GM23338 (cell line): ENCODE measurements at regions not wholly inside any gene's neighbourhood (a gene's known extent, or its start where the extent isn't known, plus 50 kb on each side); places are given as distances from the start of the nearest gene placed in this dataset.

Experiments used
- ATAC-seq: fragments of 200-7000 bp; cut with Tn5 transposase; 3 replicates; pipeline ENCODE4 v1.9.1; 2020
- DNase-seq: peaks from one replicate; pipeline ENCODE4 v3.0.0-alpha.2; 2015; ENCODE audit warnings: low spot score
- H2AFZ ChIP-seq: fragments of 200-600 bp; sonication (generic); 2 replicates; pipeline ENCODE4 v1.8.0; 2016; ENCODE audit warnings: antibody characterized with exemption, mild to moderate bottlenecking, moderate library complexity
- H3F3A ChIP-seq: fragments of 200-600 bp; sonication (generic); replicated peaks from 2 replicates; pipeline ENCODE4 v1.8.0; 2017; ENCODE audit warnings: antibody characterized with exemption, mixed run types, low read depth
- H3K27ac ChIP-seq: fragments of 200-600 bp; sonication (generic); 2 replicates; pipeline ENCODE4 v1.6.1; 2016; ENCODE audit warnings: low read depth
- H3K27me3 ChIP-seq: fragments of 200-600 bp; sonication (generic); 2 replicates; pipeline ENCODE4 v1.8.0; 2016; ENCODE audit warnings: mild to moderate bottlenecking, mixed run types, moderate library complexity; ENCODE audit not compliant: insufficient read depth
- H3K36me3 ChIP-seq: fragments of 200-600 bp; sonication (generic); 2 replicates; pipeline ENCODE4 v1.8.0; 2016; ENCODE audit warnings: mild to moderate bottlenecking; ENCODE audit not compliant: insufficient read depth
- H3K4me1 ChIP-seq: fragments of 200-600 bp; sonication (generic); 2 replicates; pipeline ENCODE4 v1.8.0; 2016; ENCODE audit warnings: mild to moderate bottlenecking, moderate library complexity; ENCODE audit not compliant: insufficient read depth
- H3K4me2 ChIP-seq: fragments of 200-600 bp; sonication (generic); 2 replicates; pipeline ENCODE4 v1.7.1; 2017; ENCODE audit warnings: mixed run types
- H3K4me3 ChIP-seq: fragments of 200-600 bp; sonication (generic); 2 replicates; pipeline ENCODE4 v1.6.1; 2016; ENCODE audit warnings: mixed run types
- H3K79me2 ChIP-seq: fragments of 200-600 bp; sonication (generic); replicated peaks from 2 replicates; pipeline ENCODE4 v1.8.0; 2017; ENCODE audit warnings: mild to moderate bottlenecking; ENCODE audit not compliant: insufficient read depth
- H3K9me2 ChIP-seq: fragments of 200-600 bp; sonication (generic); 2 replicates; pipeline ENCODE4 v1.8.0; 2017; ENCODE audit not compliant: insufficient read depth
- H4K20me1 ChIP-seq: fragments of 200-600 bp; sonication (generic); replicated peaks from 2 replicates; pipeline ENCODE4 v1.8.0; 2017; ENCODE audit warnings: mild to moderate bottlenecking; ENCODE audit not compliant: insufficient read depth
- H3K27ac Mint-ChIP-seq: 2 replicates; pipeline ENCODE4 v1.8.0; 2020; ENCODE audit warnings: inconsistent platforms, mild to moderate bottlenecking, moderate library complexity, mixed read lengths
- H3K27me3 Mint-ChIP-seq: 3 replicates; pipeline ENCODE4 v1.8.0; 2022; ENCODE audit warnings: low read depth, mild to moderate bottlenecking, moderate library complexity, mixed read lengths, inconsistent platforms; ENCODE audit not compliant: insufficient read depth, poor library complexity
- H3K36me3 Mint-ChIP-seq: 3 replicates; pipeline ENCODE4 v1.8.0; 2021; ENCODE audit warnings: low read depth, mild to moderate bottlenecking, inconsistent platforms, moderate library complexity, mixed read lengths
- H3K4me1 Mint-ChIP-seq: 3 replicates; pipeline ENCODE4 v1.8.0; 2020; ENCODE audit warnings: mild to moderate bottlenecking, inconsistent platforms, mixed read lengths
- H3K4me3 Mint-ChIP-seq: 3 replicates; pipeline ENCODE4 v1.8.0; 2021; ENCODE audit warnings: moderate library complexity, mild to moderate bottlenecking, inconsistent platforms, mixed read lengths
- H3K9me3 Mint-ChIP-seq: 3 replicates; pipeline ENCODE4 v1.8.0; 2020; ENCODE audit warnings: moderate library complexity, mild to moderate bottlenecking, inconsistent platforms, mixed read lengths
- CREB1 ChIP-seq: fragments of 250-450 bp; sonication (Bioruptor Pico); IDR thresholded peaks from 2 replicates; pipeline ENCODE4 v1.5.0; 2020; ENCODE audit warnings: low read depth, mild to moderate bottlenecking, moderate library complexity
- CTCF ChIP-seq, 2 experiments: fragments of 200-600 bp in 1 of 2; sonication (generic) in 1 of 2; conservative IDR thresholded peaks; 2 replicates each; pipeline versions ENCODE4 v1.5.1 to v1.6.1; 2016 to 2017; ENCODE audit warnings: antibody characterized with exemption in 2 of 2, low read depth in 2 of 2, mild to moderate bottlenecking in 2 of 2, moderate library complexity in 1 of 2
- ETS1 ChIP-seq: IDR thresholded peaks from 2 replicates; pipeline ENCODE4 v1.6.1; 2016; ENCODE audit warnings: antibody characterized with exemption
- EZH2 ChIP-seq: fragments of 200-600 bp; sonication (generic); IDR thresholded peaks from one replicate; pipeline ENCODE4 v1.8.0; 2017; ENCODE audit warnings: antibody characterized with exemption, mild to moderate bottlenecking, low read depth; ENCODE audit not compliant: unreplicated experiment
- EZH2phosphoT487 ChIP-seq: fragments of 200-600 bp; sonication (generic); IDR thresholded peaks from one replicate; pipeline ENCODE4 v1.8.1; 2018; ENCODE audit warnings: antibody characterized with exemption; ENCODE audit not compliant: unreplicated experiment
- JUNB ChIP-seq: IDR thresholded peaks from one replicate; pipeline ENCODE4 v1.6.1; 2016; ENCODE audit warnings: antibody characterized with exemption; ENCODE audit not compliant: unreplicated experiment
- NANOG ChIP-seq: IDR thresholded peaks from 2 replicates; pipeline ENCODE4 v1.6.1; 2016; ENCODE audit warnings: antibody characterized with exemption, borderline replicate concordance
- POLR2AphosphoS5 ChIP-seq: IDR thresholded peaks from 2 replicates; pipeline ENCODE4 v1.6.1; 2016; ENCODE audit warnings: antibody characterized with exemption, low read depth
- REST ChIP-seq: IDR thresholded peaks from one replicate; pipeline ENCODE4 v1.6.1; 2018; ENCODE audit warnings: antibody characterized with exemption; ENCODE audit not compliant: unreplicated experiment
- STAT1 ChIP-seq: IDR thresholded peaks from one replicate; pipeline ENCODE4 v1.6.1; 2016; ENCODE audit warnings: antibody characterized with exemption; ENCODE audit not compliant: unreplicated experiment
- ZNF114 ChIP-seq: fragments of 250-450 bp; sonication (Bioruptor Pico); IDR thresholded peaks from 2 replicates; pipeline ENCODE4 v1.5.0; 2020; ENCODE audit warnings: mild to moderate bottlenecking, moderate library complexity
- ZNF331 ChIP-seq: fragments of 250-450 bp; sonication (Bioruptor Pico); IDR thresholded peaks from 2 replicates; pipeline ENCODE4 v1.5.0; 2020; ENCODE audit warnings: low read depth, mild to moderate bottlenecking, moderate library complexity
- ZNF462 ChIP-seq: fragments of 250-450 bp; sonication (Bioruptor Pico); IDR thresholded peaks from 2 replicates; pipeline ENCODE4 v1.5.0; 2020; ENCODE audit warnings: mild to moderate bottlenecking, moderate library complexity

- no peaks in the 10 kb centered on the region for H3K27me3 ChIP-seq
- H4K20me1 ChIP-seq: no peaks in the 10 kb centered on the region
- H3K9me3 Mint-ChIP-seq: no peaks in the 10 kb centered on the region; the same call in 2 of the 3 replicates
- no peaks in the 10 kb centered on the region for H3K4me1 ChIP-seq
- H3K27ac Mint-ChIP-seq: no peak overlapping the region
- no peak overlapping the region for H2AFZ ChIP-seq
- H3K27ac ChIP-seq: no peak overlapping the region
- no peak overlapping the region for H3K4me2 ChIP-seq
- no peaks in the 10 kb centered on the region for H3K36me3 Mint-ChIP-seq
- TF ChIP-seq NANOG: no peak
- TF ChIP-seq CREB1: no peak
- TF ChIP-seq ZNF331 (CRISPR knock-in tag): no peak
- no peak for TF ChIP-seq EZH2
- TF ChIP-seq REST: no peak
- TF ChIP-seq STAT1: no peak
- TF ChIP-seq ETS1: no peak
- TF ChIP-seq EZH2phosphoT487: no peak
- no peak for TF ChIP-seq ZNF462 (CRISPR knock-in tag)
- no peak for TF ChIP-seq ZNF114 (CRISPR knock-in tag)
- TF ChIP-seq JUNB: no peak
- TF ChIP-seq POLR2AphosphoS5: no peak
- TF ChIP-seq CTCF (conservative IDR thresholded peaks at IDR 0.05; ENCODE audit: low read depth in 2 of 2): no peak
- H3K4me1 Mint-ChIP-seq: no peaks in the 10 kb centered on the region
- no peaks in the 10 kb centered on the region for H3K36me3 ChIP-seq
- ATAC-seq: no peak
- no peak overlapping the region for H3K4me3 ChIP-seq
- H3F3A ChIP-seq: no peaks in the 10 kb centered on the region
- H3K27me3 Mint-ChIP-seq: peaks cover 4% of the 10 kb centered on the region
- H3K79me2 ChIP-seq: no peaks in the 10 kb centered on the region
- no peak for DNase-seq
- no peak overlapping the region for H3K4me3 Mint-ChIP-seq
- H3K9me2 ChIP-seq: no peaks in the 10 kb centered on the region
Measured at GRCh38 chr7:42453931-42454361, 216.9 kb upstream of the GLI3 start.
